ENCODE measurements at regions not wholly inside any gene's neighbourhood (a gene's known extent, or its start where the extent isn't known, plus 50 kb on each side); places are given as distances from the start of the nearest gene placed in this dataset.
A peak's percentile ranks its signal among the peaks of the same experiment; 100 is the strongest.

DNA sequence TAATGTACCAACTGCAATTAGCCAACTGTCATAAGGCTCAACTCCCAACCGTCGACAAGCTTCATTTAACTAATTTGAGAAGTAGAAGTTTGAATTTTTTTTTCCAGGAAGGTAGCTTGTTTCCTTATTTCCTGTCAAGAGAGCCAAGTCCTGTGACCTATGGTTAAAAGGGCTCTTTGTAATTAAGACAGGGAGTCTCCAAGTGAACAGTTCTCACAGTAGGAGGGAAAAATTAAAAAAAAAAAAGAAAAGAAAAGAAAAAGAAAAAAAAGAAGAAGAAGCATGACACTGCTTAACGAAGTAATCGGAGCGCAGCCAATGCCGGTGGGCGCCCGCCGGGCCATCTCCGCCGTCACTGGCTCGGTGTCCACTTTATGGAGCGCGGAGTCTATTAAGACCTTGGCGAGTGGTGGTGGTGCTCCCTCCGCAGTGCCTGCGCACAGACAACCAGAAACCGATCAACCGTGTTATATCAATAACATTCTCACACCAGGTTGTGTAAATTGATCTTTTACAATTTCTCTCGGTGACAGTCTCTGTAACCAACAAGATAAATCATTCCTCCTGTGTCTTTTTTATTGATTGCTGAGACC lies 197.2 kb upstream of the POU3F3 start:
- no peak for DNase-seq

DNA sequence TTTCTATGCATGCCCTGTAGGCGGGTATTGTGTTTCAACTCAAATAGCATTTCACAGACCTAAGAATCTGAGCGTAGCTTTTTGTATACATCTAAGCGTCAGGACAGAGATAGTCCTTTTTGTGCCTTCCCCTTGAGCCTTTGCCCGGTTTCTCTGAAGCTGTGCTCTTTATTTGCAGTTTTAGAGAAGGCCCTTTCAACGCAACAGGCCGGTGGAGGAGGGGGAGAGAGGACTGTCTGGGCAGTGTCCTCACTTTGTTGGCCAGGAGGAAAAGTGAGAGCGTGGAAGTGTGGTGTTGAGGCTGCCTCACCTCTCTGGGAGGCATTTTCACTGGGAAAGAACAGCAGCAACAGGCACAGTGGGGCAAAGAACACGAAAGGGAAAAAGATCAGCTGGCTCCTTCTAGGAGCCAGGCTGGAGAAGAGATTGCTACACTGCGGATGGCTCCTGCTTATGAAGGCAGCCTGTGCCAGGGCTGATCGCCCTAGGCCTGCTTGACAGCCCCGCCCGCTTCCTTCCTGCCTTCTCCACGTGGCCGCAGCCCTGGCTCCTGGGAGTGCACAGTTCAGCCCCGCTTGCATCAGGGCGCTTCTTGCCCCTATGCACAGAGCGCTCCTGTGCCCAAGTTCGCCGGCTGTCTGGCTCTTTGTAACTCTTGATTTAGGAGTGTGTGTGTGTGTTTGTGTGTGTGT lies 195.6 kb upstream of the POU3F3 start:
- DNase-seq, result no peak

- DNase-seq, result no peak
These were observed 194.9 kb upstream of the POU3F3 start for GRCh38 chr2:104658904-104659591.

- no peak for DNase-seq
These were observed 192.9 kb upstream of the POU3F3 start for GRCh38 chr2:104660991-104661390.

DNA sequence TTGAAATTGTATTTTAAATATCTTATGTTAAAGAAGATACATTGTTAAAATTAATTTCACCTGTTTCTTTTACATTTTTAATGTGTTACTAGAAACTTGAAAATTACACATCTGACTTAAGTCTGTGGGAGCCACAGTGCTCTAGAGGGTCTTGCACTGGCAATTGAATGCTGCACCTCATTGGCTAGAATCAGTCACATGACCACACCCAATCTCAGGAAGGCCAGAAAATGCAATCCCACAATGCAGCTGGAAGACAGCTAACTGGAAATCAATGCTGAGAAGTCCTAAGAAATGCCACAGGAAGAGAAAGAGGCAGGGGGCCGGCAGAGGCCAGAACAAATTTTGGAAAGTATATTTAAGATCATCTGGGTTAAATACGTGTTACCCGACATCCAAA lies 189.2 kb upstream of the POU3F3 start:
- DNase-seq, result no peak

GRCh38 chr2:104668631-104669030 lies 185.3 kb upstream of the POU3F3 start:
- no peak for DNase-seq

DNA sequence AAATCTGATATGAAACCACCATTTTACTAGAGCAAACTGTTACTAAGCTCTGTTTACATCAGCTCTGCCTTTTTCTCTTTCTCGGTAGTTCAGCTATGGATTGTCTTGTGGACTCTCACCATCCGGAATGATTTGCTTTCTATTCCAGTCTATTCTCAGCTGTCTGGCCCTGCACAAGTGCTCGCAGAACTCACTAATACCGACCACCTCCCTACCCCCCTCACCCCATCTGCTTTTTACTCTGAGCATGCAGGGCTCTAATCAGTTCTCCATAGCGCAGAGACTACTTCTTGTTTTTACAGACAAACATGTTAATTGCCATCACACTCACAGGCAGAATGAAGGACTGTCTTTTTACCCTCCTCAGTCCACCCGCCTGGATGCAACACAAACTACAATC lies 180.7 kb upstream of the POU3F3 start:
- no peak for DNase-seq

- DNase-seq, result no peak
These were observed 175.7 kb upstream of the POU3F3 start for GRCh38 chr2:104678181-104678580.

DNA sequence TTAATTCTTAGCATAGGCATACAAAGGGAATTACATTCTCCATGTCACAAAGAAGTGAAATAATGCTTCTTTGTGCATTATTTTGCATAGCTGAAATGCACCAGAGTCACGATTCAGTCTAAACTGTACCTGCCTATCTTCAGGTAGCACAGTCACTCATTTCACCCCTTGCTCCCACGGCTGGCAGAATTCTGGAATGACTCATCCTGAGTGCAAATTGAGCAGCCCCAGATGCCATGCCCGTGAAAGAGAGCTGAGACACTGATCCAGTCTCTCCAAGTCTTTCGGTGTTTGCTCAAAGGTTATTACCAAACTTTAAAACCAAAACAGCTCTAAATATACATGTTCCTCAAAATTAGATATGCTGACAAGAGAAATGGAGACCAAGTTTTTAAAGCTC lies 168.3 kb upstream of the POU3F3 start:
- DNase-seq, result no peak

- no peak for DNase-seq
These were observed 166.8 kb upstream of the POU3F3 start for GRCh38 chr2:104687147-104687546.

GRCh38 chr2:104690255-104690984 lies 163.5 kb upstream of the POU3F3 start:
- no peak for DNase-seq

DNA sequence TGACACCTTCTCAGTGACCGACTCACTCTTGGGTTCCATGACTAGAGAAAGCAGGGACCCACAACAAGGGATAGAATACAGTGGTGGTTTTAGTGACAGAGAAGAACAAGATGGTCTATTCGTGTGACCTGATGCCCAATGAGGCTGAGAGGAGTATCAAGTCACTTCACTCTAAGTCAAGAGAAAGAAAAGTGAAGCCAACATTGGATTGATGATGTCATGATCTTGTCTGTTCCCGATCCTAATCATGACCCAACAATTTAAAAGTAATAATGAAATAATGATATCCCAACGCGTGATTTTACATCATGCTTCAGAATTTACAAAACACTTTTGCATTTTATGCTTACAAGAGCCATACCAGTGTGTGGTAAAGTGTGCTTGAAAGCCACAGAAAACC lies 155.6 kb upstream of the POU3F3 start:
- no peak for DNase-seq

DNA sequence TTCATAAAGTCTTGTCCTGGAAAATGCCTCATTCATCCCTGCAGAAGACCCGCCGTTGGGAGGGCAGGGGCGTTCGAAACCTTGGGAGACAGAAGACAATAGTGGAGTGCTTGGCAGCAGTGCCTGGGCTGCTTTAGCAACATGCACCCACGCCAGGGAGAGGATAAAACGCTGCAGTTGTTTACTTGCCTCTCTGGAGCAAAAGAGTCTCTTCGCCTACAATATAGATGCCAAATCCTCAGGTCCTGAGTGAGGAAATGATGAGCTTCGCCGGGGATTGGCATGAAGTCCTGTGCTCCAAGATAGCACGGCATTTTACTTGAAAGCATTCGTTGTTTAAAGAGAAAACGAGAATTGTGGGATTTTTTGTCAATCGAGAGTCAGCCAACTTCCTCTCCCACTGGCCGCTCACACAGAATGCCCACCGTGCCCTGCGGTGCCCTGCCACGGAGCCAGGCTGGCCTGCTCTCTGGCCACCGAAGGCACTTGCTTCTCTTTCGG lies 152.5 kb upstream of the POU3F3 start:
- no peak for DNase-seq

DNA sequence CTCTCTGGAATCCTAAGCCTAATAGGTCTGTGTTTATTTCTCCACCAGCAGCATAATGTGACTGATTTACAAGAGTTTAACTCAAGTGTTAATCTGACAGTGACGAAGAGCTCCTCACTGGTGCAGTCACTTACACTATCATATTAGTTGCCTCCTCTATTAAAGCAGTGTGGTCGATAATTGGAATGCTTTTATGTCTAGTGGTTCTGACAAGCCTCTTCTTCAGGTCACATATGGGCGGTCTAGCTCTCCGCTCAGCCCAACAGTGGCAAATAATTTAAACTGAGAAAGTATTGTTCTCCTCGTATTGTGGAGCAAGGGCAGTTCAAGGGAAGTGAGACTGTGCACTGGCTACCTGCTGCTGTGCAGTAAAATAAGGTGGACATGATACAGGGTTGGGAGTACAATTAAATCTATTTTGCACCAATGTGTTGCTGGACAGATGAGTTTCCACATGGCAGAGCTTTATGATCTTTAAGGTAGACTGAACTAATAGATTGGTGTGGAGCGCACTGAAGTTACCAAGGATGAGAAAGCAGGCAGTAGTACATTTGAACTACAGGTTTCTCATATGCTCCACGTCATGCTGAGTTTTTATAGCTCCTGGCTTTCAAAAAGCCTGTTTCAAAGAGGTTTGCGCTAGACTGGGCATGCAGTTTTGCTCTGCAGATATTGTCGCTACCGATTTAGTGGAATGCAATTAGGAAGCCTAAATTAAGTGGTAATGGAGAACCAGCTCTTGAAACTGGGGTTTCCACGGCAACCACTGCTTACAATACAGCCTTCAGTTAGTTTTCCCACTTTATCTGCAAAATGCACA lies 151.7 kb upstream of the POU3F3 start:
- DNase-seq, result peak; percentile 73

DNA sequence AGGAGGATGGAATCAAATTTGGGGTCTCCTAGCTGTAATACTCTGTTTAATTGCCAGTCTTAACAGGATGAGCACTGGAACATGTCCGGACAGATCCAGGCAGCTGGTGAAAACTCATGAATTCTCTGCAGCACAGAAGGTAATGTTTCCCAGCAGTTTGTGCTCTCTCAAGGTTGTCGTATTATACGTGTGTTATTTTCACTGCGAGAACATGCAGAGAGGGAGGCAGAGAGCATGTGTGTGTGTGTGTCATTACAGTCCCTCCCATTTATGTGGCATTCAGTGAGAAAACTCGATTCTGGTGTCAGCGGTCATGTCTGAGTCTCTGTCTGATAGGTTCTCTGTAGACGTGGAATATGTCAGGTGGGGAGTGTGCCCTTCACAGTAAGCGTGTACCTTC lies 150.2 kb upstream of the POU3F3 start:
- no peak for DNase-seq

DNA sequence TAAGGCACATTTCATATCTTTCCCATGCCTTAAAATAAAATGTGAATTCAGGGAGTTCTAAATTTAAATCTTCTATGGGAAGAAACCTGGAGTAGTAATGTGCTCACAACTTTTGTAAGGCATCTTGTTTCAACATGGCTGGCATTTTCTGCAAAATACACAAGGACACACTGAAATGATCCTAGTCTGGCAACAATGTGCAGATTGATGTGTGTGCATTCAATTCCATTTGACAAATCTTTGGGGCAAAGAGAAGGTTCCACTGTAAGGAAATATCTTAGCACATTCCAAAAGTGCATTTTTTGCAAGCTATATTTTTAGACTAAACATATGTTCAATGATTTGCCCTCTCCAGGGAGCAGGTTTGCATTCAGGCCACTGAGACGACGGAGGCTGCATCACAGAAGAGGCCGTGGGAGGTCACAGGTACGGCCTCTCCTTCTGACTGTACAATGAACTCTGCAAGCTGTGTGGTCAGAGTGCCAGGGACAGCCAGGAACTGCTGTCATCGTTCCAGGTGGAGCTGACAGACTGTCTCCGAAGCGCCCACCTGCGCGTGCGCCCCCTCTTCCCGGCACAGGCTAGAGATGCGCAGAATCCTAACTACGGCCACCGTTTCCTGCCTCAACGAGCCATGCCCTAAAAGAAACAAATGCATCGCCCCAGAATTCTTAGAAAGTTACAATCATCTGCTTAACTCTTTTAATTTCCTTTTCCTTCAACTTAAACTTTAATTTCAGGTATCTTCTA lies 149.2 kb upstream of the POU3F3 start:
- DNase-seq, result no peak

DNA sequence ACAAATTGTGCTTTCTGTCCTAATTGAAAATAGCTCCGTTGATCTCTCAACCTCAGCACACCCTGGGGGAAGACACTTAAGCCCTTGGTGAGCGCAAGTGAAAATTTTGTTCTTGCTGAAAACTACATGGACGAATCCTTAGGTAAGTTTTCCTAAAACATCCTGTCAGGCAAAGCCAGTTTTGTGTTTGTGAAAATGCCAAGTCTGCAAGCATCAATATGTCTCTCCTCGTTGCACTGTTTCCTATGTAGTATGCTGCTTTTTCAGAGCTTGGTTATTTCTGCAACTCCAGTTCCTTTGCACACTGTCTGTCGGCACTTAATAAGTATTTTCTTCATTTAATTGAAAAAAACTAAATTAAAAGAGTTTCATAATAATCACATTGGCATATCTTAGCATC lies 146.9 kb upstream of the POU3F3 start:
- no peak for DNase-seq

DNA sequence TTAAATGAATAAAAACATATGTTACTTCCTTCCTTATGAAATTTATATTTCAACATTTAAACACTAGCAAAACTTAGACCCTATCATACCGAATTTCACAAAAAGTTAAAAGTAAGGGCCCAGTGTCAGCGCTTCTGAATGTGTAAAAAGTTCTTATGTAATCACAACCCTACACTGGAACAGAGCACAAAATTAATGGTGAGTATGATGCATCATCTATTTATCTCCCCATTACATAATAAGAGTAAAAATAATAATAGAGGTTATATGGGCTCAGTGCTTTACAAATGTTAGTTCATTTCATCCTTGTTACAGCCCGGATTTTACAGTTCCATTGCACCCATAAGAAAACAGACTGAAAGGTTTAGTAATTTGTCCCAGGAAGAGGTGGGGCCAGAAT lies 144.9 kb upstream of the POU3F3 start:
- DNase-seq, result no peak

DNA sequence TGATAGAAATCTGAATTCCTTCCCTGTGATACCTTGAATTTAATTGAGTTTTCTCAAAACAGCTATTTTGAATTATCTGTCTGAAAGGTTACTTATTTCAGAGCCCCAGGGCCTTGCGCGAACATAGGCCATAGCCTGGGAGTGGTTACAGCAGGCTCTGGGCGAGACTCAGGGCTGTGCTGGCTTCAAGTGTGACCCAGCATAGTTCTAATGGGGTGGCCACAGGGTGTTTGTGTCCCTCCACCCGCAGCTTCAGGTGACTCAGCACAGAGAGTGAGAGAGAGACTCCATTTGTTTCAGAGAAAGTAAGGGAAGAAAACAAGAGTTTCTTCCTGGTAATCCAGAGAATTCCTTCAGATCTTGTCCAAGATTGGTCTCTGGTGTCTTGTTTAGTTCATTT lies 137.9 kb upstream of the POU3F3 start:
- DNase-seq, result no peak

DNA sequence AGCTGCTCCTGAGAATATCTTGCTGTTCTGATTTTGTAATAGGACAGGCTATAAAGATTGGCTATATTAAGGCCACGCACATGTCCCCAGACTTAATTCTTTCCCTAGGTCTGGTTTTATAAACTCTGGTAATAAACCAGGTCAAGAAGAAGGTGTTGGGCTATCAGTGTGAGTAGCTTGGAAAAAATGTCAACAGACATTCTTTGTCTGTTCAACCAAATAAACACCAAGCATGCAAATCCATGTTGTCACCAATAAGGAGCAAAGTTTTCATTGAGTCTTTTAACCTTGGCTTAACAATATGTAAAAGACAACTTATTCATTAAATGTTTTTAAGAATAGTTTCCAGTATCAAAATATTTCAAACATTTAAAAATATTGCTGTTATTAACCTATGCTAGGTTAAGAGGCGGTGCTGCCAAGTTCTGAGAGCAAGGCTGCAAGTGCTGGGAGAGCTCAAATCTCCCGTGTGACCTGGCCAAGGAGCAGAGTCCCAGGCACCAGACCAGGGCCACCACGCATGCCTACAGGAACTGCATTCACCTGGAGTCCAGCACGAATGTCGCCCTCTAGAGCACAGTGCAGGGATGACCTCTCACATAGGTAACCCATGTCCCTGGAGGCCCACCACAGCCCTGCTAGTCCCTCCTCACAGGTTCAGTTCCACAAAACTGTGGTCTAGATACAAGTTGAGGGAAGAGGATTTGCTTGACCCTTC lies 120.5 kb upstream of the POU3F3 start:
- no peak for DNase-seq

DNA sequence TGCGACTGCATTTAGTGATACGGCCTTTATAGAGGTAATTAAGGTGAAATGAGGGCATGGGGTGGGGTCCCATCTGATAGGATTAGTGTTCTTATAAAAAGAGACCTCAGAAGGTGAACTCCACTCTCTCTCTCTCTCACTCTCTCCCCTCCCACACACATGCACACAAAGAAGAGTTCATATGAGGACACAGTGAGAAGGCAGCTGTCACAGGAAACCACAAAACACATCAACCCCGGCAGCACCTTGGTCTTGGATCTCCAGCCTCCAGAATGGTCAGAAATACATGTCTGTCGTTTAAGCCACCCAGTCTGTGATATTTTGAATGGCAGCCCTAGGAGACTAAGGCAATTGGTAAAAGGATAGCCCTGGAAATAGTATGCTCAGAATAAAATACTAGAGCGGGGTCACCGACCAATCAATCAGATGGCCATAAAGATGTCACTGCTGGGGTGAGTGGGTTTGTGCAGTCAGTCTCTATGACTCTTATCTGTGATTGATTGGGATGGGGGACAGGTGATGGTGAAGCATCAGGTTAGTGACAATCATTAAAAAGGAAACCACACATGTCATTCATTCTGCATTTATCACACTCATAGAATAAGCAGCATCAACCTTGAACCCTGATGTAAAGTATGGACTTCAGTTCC lies 118.9 kb upstream of the POU3F3 start:
- no peak for DNase-seq

Data from DMS79 (cell line).